ENCODE measurements at regions not wholly inside any gene's neighbourhood (a gene's known extent, or its start where the extent isn't known, plus 50 kb on each side); places are given as distances from the start of the nearest gene placed in this dataset.

GRCh38 chr20:12911372-12911771, 97.4 kb upstream of the SPTLC3 start:
- TF ChIP-seq POLR2A (IDR thresholded peaks at IDR 0.05) (no peak), CTCF (IDR thresholded peaks at IDR 0.05) (no peak)

All from body of pancreas (tissue), 4 donors.